ENCODE measurements at regions not wholly inside any gene's neighbourhood (a gene's known extent, or its start where the extent isn't known, plus 50 kb on each side); places are given as distances from the start of the nearest gene placed in this dataset.

- Histone ChIP-seq H3K27ac (ENCODE audit: low read depth, low read length) (no peak overlapping the region), H3K36me3 (ENCODE audit: control insufficient read depth, low read length) (no peaks in the 10 kb centered on the region), H4K20me1 (ENCODE audit: control insufficient read depth, insufficient read depth, low read depth, low read length) (no peaks in the 10 kb centered on the region), H3K9me2 (replicated peaks; ENCODE audit: control insufficient read depth, low read length) (no peaks in the 10 kb centered on the region), H3K27me3 (ENCODE audit: control insufficient read depth, low read length) (no peaks in the 10 kb centered on the region), H3K79me2 (ENCODE audit: control insufficient read depth, low read length) (no peaks in the 10 kb centered on the region), H3F3A (ENCODE audit: control insufficient read depth, insufficient read depth) (no peaks in the 10 kb centered on the region), H3K9me3 (ENCODE audit: control insufficient read depth, insufficient read depth, low read length) (no peaks in the 10 kb centered on the region), H3K4me3 (ENCODE audit: low read length) (no peak overlapping the region), H3K4me2 (ENCODE audit: low read length) (no peak overlapping the region), H3K4me1 (ENCODE audit: control insufficient read depth, low read length) (no peaks in the 10 kb centered on the region)
- TF ChIP-seq CTCF (IDR thresholded peaks at IDR 0.05; ENCODE audit: low read depth, low read length, poor library complexity, severe bottlenecking): no peak
These were observed 73.3 kb downstream of the CD83 start for GRCh38 chr6:14190929-14191224.

- Histone ChIP-seq H3K27ac (ENCODE audit: low read depth, low read length) (no peak overlapping the region), H4K20me1 (ENCODE audit: control insufficient read depth, insufficient read depth, low read depth, low read length) (no peaks in the 10 kb centered on the region), H3K27me3 (ENCODE audit: control insufficient read depth, low read length) (no peaks in the 10 kb centered on the region), H3K4me1 (ENCODE audit: control insufficient read depth, low read length) (no peaks in the 10 kb centered on the region), H3K9me3 (ENCODE audit: control insufficient read depth, insufficient read depth, low read length) (no peaks in the 10 kb centered on the region), H3K4me3 (ENCODE audit: low read length) (no peak overlapping the region), H3K4me2 (ENCODE audit: low read length) (no peak overlapping the region), H3K9me2 (replicated peaks; ENCODE audit: control insufficient read depth, low read length) (no peaks in the 10 kb centered on the region), H3F3A (ENCODE audit: control insufficient read depth, insufficient read depth) (no peaks in the 10 kb centered on the region), H3K36me3 (ENCODE audit: control insufficient read depth, low read length) (no peaks in the 10 kb centered on the region), H3K79me2 (ENCODE audit: control insufficient read depth, low read length) (no peaks in the 10 kb centered on the region)
- no peak for TF ChIP-seq CTCF (IDR thresholded peaks at IDR 0.05; ENCODE audit: low read depth, low read length, poor library complexity, severe bottlenecking)
- no peak for TF ChIP-seq EZH2phosphoT487 (IDR thresholded peaks at IDR 0.05; ENCODE audit: borderline replicate concordance, low read length)
These were observed 74.2 kb downstream of the CD83 start for GRCh38 chr6:14191761-14192160.

- H3K4me2 ChIP-seq (ENCODE audit: low read length): no peak overlapping the region
- H3K27ac ChIP-seq (ENCODE audit: low read depth, low read length): no peak overlapping the region
- no peak overlapping the region for H3K4me3 ChIP-seq (ENCODE audit: low read length)
- no peaks in the 10 kb centered on the region for H3K9me3 ChIP-seq (ENCODE audit: control insufficient read depth, insufficient read depth, low read length)
- no peaks in the 10 kb centered on the region for H3K79me2 ChIP-seq (ENCODE audit: control insufficient read depth, low read length)
- no peaks in the 10 kb centered on the region for H3F3A ChIP-seq (ENCODE audit: control insufficient read depth, insufficient read depth)
- H4K20me1 ChIP-seq (ENCODE audit: control insufficient read depth, insufficient read depth, low read depth, low read length): no peaks in the 10 kb centered on the region
- no peaks in the 10 kb centered on the region for H3K9me2 ChIP-seq (replicated peaks; ENCODE audit: control insufficient read depth, low read length)
- no peak for TF ChIP-seq CTCF (IDR thresholded peaks at IDR 0.05; ENCODE audit: low read depth, low read length, poor library complexity, severe bottlenecking)
- H3K4me1 ChIP-seq (ENCODE audit: control insufficient read depth, low read length): no peaks in the 10 kb centered on the region
- H3K27me3 ChIP-seq (ENCODE audit: control insufficient read depth, low read length): no peaks in the 10 kb centered on the region
- H3K36me3 ChIP-seq (ENCODE audit: control insufficient read depth, low read length): no peaks in the 10 kb centered on the region
These were observed 74.7 kb downstream of the CD83 start for GRCh38 chr6:14192216-14192788.

GRCh38 chr6:14193524-14193923 lies 76.0 kb downstream of the CD83 start:
- Histone ChIP-seq H3K4me2 (ENCODE audit: low read length) (no peak overlapping the region), H4K20me1 (ENCODE audit: control insufficient read depth, insufficient read depth, low read depth, low read length) (no peaks in the 10 kb centered on the region), H3K27me3 (ENCODE audit: control insufficient read depth, low read length) (no peaks in the 10 kb centered on the region), H3F3A (ENCODE audit: control insufficient read depth, insufficient read depth) (no peaks in the 10 kb centered on the region), H3K4me3 (ENCODE audit: low read length) (no peak overlapping the region), H3K4me1 (ENCODE audit: control insufficient read depth, low read length) (no peaks in the 10 kb centered on the region), H3K9me2 (replicated peaks; ENCODE audit: control insufficient read depth, low read length) (no peaks in the 10 kb centered on the region), H3K27ac (ENCODE audit: low read depth, low read length) (no peak overlapping the region), H3K36me3 (ENCODE audit: control insufficient read depth, low read length) (no peaks in the 10 kb centered on the region), H3K9me3 (ENCODE audit: control insufficient read depth, insufficient read depth, low read length) (no peaks in the 10 kb centered on the region), H3K79me2 (ENCODE audit: control insufficient read depth, low read length) (no peaks in the 10 kb centered on the region)
- TF ChIP-seq CTCF (IDR thresholded peaks at IDR 0.05; ENCODE audit: low read depth, low read length, poor library complexity, severe bottlenecking) (no peak), EZH2phosphoT487 (IDR thresholded peaks at IDR 0.05; ENCODE audit: borderline replicate concordance, low read length) (no peak)
